NCI-H128 (cell line): ENCODE measurements at regions not wholly inside any gene's neighbourhood (a gene's known extent, or its start where the extent isn't known, plus 50 kb on each side); places are given as distances from the start of the nearest gene placed in this dataset.
"Not testable (repeated sequence)": the region's sequence is repeated elsewhere in the genome, so short reads cannot be mapped to it uniquely, and the experiment has no call there.

Source experiments
- DNase-seq: peaks from one replicate; lab custom pipeline; 2025; ENCODE audit not compliant: unreplicated experiment; lab: John Stamatoyannopoulos, UW

DNA sequence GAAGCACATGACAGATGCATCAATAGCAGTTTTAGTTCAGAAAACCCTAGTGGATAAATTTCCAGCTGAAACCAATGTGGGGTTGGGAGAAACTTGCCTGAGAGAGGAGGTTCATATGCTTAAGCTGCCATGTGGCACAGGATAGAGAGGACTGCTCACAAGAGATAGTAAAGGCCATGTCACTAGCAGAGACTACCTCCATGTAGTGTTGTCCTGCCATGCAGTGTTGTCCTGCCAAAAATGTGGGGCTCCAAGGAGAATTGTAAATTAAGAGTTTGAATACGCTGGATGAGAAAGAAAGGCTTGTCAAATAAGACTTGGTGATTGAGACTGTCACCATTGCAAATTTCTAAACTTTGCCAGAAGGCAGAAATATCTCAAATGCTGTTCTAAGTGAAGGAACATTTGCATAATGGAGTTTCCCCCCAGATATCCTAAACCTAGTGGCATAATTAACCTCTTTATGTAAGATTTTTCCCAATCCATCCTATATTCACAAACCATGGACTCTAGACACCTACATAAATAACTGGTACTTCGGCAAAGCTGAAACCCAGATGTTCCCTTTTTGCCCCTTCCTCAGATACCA is 938.3 kb upstream of the ALCAM start:
- DNase-seq: no peak

DNA sequence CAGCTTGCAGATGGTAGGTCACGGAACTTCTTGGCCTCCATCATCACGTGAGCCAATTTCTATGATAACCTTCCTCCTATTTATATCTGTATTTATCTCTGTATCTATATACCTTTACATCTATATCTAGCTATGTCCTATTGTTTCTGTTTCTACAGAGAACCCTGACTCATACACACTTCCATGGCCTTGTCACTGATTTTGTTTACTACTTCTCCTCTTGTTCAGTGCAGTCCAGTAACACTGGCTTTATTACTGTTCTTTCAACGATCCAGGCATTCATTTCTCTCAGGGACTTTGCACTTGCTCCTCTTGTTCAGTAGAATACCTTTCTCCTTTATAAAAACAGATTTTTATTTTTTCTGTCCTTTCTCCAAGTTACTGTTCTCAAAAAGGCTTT is 937.0 kb upstream of the ALCAM start:
- DNase-seq: no peak

DNA sequence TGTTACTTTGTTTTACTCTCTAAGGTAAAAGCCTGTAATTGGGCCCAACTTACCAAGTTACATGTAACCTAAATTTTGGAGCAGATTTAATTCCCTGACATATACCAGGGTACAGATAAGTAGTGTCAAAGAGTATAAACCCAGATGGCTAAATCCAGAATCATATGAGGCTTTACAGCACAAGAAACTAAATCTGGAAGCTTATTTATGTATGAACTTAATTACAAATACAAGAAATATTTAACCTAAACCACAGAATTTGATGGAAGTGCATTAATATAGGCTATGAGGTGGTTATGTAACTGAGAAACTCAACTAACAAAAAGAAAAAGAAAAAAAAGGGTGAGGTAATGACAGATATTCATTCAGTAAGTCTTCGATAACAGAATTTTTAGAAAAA is 930.2 kb upstream of the ALCAM start:
- no peak for DNase-seq

DNA sequence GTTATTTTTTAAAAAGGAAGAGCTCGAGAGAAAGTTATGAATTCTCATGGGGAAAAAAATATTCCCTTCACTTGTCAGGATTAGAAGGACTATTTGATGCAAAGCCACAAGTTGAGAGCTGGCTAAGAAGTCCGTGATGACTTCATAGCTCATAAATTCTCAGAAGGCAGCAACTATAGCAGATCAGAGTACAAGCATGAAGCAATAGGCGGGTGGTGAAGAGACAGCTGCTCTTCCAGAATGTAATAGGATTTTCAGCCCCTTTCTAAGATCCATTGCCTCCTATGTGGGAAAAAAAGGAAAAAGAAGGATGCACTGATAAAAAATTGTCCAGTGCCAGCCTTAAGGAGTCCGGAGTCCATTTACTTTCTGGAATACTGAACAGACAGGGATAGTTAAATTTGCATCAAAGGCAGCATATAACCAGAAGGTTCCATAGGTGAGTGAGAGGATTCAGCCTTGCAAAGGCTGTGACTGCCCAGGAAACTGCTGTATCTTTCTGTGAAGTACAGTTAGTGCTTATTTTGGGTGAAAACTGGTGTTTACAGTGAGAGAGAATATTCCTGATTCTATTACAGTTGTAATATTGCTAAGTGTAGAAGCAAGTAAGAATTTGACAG is 929.5 kb upstream of the ALCAM start:
- no peak for DNase-seq

DNA sequence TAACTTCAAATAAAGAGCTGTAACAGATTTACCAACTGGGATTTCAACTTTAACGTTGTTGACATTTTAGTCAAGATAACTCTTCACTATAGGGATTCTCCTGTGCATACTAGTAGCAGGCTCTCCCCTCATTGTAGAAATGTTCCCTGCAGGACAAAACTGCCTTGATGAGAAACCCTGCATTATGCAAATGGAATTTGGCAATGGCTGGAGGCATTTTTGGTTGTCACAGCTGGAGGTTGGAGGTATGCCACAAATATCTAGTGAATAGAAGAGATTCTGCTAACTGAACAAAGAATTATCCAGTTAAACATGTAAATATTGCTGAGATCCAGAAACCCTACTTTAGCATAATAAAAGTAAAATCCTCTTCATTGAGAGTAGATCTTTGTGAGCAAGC is 928.8 kb upstream of the ALCAM start:
- no peak for DNase-seq

DNA sequence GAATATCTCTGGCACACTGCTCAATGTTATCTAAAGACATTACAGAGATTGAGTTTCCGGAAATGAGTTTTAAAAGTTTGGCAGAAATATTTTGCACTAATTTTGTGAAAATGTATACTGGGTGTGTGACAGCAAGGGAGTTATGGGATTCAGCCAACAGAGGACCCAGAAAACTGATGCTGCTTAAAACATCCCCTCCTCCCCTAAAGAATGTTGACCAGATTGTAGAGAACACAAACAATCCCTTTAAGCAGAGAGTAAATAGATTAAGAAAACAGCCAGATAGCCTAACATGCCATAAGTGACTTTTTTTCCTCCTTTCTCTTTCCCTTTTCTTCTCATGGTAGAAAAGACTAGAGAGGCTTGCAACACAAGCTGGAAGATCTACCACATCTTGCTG is 928.0 kb upstream of the ALCAM start:
- DNase-seq: no peak

DNA sequence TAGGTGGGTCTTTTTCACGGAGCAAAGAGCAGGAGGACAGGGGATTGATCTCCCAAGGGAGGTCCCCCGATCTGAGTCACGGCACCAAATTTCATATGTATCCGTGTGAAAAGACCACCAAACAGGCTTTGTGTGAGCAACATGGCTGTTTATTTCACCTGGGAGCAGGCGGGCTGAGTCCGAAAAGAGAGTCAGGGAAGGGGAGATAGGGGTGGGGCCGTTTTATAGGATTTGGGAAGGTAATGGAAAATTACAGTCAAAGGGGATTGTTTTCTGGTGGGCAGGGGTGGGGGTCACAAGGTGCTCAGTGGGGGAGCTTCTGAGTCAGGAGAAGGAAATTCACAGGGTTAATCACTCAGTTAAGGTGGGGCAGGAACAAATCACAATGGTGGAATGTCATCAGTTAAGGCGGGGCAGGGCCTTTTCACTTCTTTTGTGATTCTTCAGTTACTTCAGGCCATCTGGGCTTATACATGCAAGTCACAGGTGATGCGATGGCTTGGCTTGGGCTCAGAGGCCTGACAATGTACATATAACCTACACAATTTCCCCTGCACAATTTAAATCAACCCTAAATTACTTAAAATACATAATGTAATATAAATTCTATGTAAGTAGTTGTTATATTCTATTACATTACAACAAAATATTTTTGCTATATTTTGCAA is 921.3 kb upstream of the ALCAM start:
- DNase-seq: not testable (repeated sequence)

DNA sequence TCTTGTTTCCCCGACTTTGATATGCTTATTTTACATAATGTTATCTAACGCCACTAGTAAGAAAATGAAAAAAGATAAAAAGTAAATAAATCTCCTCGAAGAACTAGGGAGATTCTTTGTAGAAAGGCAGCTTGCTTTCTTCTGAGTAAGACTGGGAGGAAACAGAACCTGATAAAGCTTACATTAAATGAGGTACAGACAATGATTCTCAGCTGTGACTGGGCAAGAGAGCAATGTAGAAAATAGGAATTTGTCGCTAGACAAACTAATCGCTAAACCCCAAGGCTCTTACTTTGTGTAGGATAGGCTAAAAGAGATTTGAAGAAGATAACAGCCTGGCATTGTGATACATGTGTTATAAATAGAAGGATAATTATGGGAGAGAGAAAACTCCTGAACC is 919.0 kb upstream of the ALCAM start:
- DNase-seq: no peak

DNA sequence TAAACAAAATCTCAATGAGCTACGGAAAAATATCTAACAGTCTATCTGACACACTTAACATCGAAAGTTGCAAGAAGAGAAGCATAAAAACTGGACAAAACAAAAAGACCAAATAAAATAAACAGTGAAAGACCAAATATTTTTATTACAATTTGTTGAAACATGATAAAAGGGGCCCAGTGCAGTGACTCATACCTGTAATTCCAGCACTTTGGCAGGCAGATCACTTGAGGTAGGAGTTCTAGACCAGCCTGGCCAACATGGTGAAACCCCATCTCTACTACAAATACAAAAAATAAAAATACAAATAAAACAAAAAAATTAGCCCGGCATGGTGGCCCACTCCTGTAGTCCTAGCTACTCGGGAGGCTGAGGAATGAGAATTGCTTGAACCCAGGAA is 914.0 kb upstream of the ALCAM start:
- DNase-seq: no peak

DNA sequence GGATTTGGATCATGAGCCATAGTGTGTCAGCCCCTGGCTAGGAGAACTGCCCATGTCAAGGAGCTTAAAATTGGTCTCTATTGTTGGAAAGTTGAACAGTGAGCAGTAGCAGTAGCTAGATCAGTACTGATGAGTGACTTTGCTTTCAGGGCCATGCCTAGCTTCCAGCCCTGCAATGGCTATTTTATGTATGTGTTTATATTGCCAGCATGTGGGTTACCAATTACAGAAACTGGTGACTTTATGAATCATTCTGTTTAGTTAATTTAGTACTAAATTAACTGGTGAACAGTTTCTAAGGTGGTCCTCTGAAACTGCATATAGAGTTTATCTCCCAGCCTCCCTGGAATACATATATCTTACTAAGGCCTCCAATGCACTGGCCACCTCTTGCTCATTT is 908.1 kb upstream of the ALCAM start:
- no peak for DNase-seq

DNA sequence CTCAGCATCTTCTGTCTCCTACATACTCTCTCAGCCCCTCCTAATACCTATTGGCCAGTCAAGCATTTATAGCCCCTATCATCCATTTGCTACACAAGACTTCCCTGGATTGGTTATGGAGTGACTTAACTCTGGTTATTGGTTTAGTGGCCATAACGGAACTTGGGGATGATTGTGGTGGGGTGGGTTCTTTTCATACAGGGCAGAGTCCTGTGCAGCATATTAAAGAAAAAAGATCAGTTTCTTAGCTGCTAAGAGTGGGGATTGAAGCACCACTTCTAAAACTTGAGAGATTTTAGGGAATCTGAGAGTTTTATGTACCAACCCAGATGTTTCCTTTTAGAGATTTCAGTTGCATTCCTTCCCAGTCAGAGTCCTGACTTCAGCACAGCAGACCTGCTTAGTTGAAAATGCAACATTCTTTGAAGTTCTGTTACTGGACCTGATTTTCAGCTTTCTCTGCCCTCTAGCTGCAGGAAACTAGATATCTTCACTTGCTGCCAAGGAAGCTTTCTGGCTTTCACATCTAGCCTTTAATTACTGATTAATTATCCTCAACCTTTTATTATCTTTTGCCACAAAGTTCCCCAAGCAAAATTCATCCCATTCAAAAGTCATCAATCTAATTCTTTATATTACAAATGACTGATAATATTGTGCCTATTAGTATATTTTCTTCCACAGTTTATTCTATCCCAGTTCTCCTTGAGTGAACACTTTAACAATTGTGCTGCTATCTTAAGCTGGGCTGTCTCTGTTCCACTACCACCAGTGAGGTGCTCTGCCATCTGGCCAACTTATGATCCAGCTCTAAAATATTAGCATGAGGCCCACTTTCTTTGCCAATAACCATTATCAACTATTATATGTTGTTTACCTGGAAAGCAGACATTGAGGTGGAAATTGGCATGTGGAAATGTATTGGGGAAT is 906.0 kb upstream of the ALCAM start:
- DNase-seq: no peak

DNA sequence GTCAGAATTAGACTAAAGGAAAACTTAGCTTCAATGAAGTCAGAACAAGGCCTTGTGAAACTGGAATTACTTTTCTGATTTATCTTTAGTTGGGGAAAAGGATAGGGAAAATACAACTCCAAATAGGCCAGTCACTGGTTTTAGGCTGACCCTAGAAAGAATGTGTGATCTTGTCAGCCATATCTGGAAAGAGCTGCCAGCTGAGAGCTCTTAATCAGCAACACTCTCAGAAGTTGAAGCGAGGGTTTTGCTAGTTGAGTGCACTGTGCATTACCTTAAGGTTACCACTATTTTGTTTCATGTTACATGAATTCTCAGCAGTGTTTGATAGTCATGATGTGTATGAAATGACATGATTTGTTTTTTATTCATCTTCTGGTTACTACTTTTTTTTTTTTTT is 905.3 kb upstream of the ALCAM start:
- DNase-seq: no peak

DNA sequence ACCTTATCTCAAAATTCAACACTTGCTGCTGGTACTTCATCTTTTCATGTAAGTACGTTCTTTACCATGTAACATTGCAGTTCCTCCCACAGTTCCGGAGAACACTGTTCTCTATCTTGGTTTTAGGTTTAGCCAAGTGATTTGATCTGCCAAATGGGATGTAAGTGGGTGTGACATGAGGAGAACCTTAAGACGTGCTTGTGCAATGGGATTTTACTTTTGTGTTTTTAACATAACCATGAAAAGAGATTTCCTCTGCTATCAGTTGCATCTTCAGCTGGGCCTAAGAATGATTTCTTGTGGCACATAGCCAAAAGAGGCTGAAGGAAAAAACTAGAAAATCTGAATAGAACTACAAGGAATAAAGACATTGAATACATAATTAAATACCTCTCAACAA is 894.5 kb upstream of the ALCAM start:
- DNase-seq: no peak

DNA sequence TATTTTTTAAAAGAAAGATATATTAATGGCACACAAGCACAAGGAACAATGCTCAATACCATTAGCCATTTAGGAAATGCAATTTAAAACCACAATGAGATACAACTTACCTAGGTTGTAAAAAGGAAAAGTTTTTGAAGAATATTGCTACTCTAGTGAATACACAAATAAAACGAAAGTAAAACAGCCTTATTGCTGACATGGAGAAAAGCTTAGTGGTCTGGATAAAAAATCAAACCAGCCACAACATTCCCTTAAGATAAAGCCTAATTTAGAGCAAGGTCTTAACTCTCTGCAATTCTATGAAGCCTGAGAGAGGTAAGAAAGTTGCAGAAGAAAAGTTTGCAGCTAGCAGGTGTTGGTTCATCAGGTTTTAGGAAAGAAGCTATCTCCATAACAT is 892.7 kb upstream of the ALCAM start:
- no peak for DNase-seq

DNA sequence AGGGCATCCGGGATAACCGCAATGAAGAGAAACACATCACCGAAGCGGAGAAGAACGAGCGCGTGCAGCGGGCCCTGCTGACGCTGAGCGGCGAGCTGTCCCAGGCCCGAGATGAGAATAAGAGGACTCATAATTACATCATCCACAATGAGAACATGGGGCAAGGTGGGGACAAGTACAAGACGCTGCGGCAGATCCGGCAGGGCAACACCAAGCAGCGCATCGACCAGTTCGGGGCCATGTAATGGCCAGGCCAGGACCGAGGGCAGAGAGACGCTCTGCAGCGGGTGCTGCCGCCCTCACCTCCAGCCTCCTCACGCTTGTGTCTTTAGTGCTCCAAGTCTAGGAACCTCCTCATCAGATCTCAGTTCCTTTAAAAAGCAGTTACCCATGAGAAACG is 863.7 kb upstream of the ALCAM start:
- no peak for DNase-seq

DNA sequence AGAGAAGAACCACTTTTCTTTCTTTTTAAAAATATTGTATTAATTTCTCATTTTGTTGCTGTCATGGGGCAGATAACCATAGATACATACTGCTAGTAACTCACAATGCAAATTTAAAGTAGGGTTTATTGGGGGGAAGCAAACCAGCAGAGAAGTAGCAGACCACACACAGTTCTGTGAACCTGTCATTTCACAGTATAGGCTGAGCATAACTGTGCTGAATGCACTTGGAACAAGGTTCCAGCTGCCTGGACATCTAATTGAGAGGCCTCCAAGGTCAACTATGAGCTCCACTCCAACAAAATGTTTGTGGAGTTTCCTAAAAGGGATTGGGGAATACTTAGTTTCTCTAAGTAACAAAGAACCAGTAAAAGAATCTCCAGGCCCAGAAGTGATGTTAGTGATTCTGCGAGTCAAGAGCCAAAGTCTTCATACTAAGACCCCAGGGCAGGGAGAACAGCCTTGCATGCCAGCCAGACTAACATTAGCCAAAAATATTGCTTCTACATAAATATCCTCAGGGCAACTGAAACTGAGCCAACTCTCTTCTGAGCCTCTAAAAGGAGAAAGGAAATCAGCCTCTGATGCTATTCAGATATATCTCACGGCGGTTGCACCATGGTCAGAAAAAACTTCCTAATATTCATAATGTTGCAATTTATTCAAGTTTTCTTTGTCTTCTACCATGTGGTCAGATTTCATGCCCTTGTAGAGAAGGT is 856.4 kb upstream of the ALCAM start:
- DNase-seq: no peak

DNA sequence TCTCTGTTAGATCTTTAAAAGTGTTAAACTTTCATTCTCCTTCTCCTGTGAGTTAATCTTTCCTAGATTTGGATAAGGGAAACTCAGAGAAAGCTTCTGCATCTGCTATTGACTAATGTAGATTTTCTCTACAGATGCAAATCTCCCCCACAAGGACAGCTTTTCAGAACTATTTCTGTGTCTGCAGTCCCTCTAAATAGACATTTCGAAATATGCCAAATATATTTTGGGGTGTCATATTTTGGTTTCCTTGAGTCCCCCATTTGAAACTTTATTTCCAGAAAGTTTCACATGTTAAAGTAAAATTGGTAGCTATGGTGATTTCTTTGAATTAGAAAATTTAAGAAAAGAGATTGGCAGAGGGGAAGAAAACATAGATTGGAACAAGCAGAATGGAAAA is 852.3 kb upstream of the ALCAM start:
- no peak for DNase-seq

DNA sequence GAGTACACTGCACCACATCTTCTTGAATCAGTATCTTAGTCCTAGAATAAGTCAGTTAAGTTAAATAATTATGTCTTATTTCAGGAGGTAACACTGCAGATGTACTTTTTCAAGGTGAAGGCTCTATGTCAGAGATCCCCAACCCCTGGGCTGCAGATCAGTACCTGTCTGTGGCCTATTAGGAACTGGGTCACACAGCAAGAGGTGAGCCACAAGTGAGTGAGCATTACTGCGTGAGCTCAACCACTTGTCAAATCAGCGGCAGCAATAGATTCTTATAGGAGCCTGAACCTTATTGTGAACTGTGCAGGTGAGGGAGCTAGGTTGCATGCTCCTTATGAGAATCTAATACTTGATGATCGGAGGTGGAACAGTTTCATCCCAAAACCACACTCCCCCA is 851.9 kb upstream of the ALCAM start:
- no peak for DNase-seq

DNA sequence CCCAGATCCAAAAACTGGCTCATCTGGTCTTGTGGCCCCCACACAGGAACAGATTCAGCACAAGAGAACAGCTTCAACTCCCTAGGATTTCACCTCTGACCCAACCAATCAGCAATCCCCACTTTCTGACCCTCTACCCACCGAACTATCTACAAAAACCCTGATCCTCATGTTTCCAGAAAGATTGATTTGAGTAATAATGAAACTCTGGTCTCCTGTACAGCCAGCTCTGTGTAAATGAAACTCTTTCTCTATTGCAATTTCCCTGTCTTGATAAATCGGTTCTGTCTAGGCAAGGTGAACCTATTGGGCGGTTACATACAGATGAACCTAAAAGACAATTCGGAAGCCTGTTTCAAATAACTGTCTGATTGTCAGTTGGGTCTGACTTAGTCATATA is 847.6 kb upstream of the ALCAM start:
- no peak for DNase-seq

DNA sequence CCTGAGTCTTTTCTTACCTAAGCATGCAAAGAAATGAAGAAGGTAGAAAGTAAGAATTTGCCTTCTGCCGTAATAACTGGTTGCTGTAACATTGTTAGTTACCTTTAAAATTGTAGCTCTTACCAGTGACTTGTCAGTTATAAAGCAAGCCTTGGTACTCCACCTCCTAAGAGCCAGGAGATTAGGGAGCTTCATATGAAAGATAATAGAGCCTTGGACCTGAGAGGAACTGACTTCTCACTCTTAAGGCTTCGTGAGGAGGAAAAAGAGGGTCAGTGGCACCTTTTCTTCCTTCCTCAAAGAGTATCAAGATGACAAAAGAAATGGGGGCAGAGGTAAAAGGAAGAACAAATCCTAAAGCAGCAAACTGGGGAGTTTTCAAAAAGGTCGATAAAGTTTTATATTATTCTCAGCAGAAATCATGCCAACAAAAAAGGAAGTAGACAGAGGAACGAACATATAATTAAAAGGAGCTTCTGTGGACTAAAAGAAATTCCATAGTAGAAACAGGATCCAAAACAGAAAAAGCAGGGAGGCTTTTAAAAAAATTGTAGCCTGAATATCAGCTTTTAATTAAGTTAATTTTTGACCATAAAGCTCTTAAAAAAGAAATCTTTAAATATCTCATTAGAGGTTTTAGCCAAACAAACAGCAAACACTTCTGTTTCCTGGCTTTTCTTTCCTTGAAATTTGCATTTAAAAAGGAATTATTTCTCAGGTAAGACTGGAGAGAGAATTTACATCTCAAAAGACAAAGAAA is 847.1 kb upstream of the ALCAM start:
- DNase-seq: no peak
